Neural progenitor cell (in vitro differentiated cells): ENCODE measurements at regions not wholly inside any gene's neighbourhood (a gene's known extent, or its start where the extent isn't known, plus 50 kb on each side); places are given as distances from the start of the nearest gene placed in this dataset.

Experiments used
- CTCF ChIP-seq: fragments of 200-600 bp; sonication (generic); IDR thresholded peaks from 2 replicates; pipeline ENCODE4 v1.5.1; 2017; ENCODE audit warnings: antibody characterized with exemption, mild to moderate bottlenecking
- EZH2 ChIP-seq: fragments of 200-600 bp; sonication (generic); IDR thresholded peaks from 2 replicates; pipeline ENCODE4 v1.6.1; 2017; ENCODE audit warnings: antibody characterized with exemption, mild to moderate bottlenecking, moderate library complexity
- EZH2phosphoT487 ChIP-seq: fragments of 200-600 bp; sonication (generic); IDR thresholded peaks from 2 replicates; pipeline ENCODE4 v1.6.1; 2017; ENCODE audit warnings: antibody characterized with exemption

- TF ChIP-seq EZH2phosphoT487 (no peak), CTCF (no peak), EZH2 (no peak)
Measured at GRCh38 chrX:67408423-67409079, 135.3 kb upstream of the AR start.
